ENCODE measurements at regions not wholly inside any gene's neighbourhood (a gene's known extent, or its start where the extent isn't known, plus 50 kb on each side); places are given as distances from the start of the nearest gene placed in this dataset.

- no peak for TF ChIP-seq CTCF (IDR thresholded peaks at IDR 0.05; ENCODE audit: low read depth, low read length)
- no peak overlapping the region for H3K4me3 ChIP-seq (ENCODE audit: low read depth, low read length)
- H3K9me3 ChIP-seq (ENCODE audit: severe bottlenecking), result no peaks in the 10 kb centered on the region
- no peaks in the 10 kb centered on the region for H3K36me3 ChIP-seq
- no peak overlapping the region for H3K27ac ChIP-seq
- no peaks in the 10 kb centered on the region for H3K27me3 ChIP-seq (ENCODE audit: insufficient read depth, low read depth, severe bottlenecking)
- no peak for DNase-seq
These were observed 160.6 kb upstream of the ATP1B1 start for GRCh38 chr1:168945870-168946269.

- Histone ChIP-seq H3K4me3 (ENCODE audit: low read depth, low read length) (no peak overlapping the region), H3K9me3 (ENCODE audit: severe bottlenecking) (no peaks in the 10 kb centered on the region), H3K27me3 (ENCODE audit: insufficient read depth, low read depth, severe bottlenecking) (no peaks in the 10 kb centered on the region), H3K36me3 (no peaks in the 10 kb centered on the region), H3K27ac (no peak overlapping the region)
- no peak for DNase-seq
- TF ChIP-seq CTCF (IDR thresholded peaks at IDR 0.05; ENCODE audit: low read depth, low read length), result no peak
These were observed 159.4 kb upstream of the ATP1B1 start for GRCh38 chr1:168947041-168947440.

GRCh38 chr1:168949672-168950071 lies 156.8 kb upstream of the ATP1B1 start:
- H3K9me3 ChIP-seq (ENCODE audit: severe bottlenecking), result no peaks in the 10 kb centered on the region
- TF ChIP-seq CTCF (IDR thresholded peaks at IDR 0.05; ENCODE audit: low read depth, low read length), result no peak
- no peak overlapping the region for H3K27ac ChIP-seq
- no peaks in the 10 kb centered on the region for H3K27me3 ChIP-seq (ENCODE audit: insufficient read depth, low read depth, severe bottlenecking)
- DNase-seq, result no peak
- H3K4me3 ChIP-seq (ENCODE audit: low read depth, low read length), result no peak overlapping the region
- no peaks in the 10 kb centered on the region for H3K36me3 ChIP-seq

GRCh38 chr1:168957818-168958217 lies 148.7 kb upstream of the ATP1B1 start:
- no peak overlapping the region for H3K4me3 ChIP-seq (ENCODE audit: low read depth, low read length)
- H3K27ac ChIP-seq, result no peak overlapping the region
- TF ChIP-seq CTCF (IDR thresholded peaks at IDR 0.05; ENCODE audit: low read depth, low read length), result no peak
- H3K9me3 ChIP-seq (ENCODE audit: severe bottlenecking), result no peaks in the 10 kb centered on the region
- H3K27me3 ChIP-seq (ENCODE audit: insufficient read depth, low read depth, severe bottlenecking), result no peaks in the 10 kb centered on the region
- no peak for DNase-seq
- H3K36me3 ChIP-seq, result no peaks in the 10 kb centered on the region

GRCh38 chr1:168958562-168959289 lies 147.8 kb upstream of the ATP1B1 start:
- H3K36me3 ChIP-seq, result no peaks in the 10 kb centered on the region
- H3K27ac ChIP-seq, result no peak overlapping the region
- no peaks in the 10 kb centered on the region for H3K9me3 ChIP-seq (ENCODE audit: severe bottlenecking)
- H3K27me3 ChIP-seq (ENCODE audit: insufficient read depth, low read depth, severe bottlenecking), result no peaks in the 10 kb centered on the region
- no peak overlapping the region for H3K4me3 ChIP-seq (ENCODE audit: low read depth, low read length)
- DNase-seq, result no peak
- no peak for TF ChIP-seq CTCF (IDR thresholded peaks at IDR 0.05; ENCODE audit: low read depth, low read length)

- Histone ChIP-seq H3K27ac (no peak overlapping the region), H3K36me3 (no peaks in the 10 kb centered on the region), H3K9me3 (ENCODE audit: severe bottlenecking) (no peaks in the 10 kb centered on the region), H3K27me3 (ENCODE audit: insufficient read depth, low read depth, severe bottlenecking) (no peaks in the 10 kb centered on the region), H3K4me3 (ENCODE audit: low read depth, low read length) (no peak overlapping the region)
- DNase-seq, result no peak
- TF ChIP-seq CTCF (IDR thresholded peaks at IDR 0.05; ENCODE audit: low read depth, low read length), result no peak
These were observed 147.1 kb upstream of the ATP1B1 start for GRCh38 chr1:168959382-168959781.
